ENCODE measurements at regions not wholly inside any gene's neighbourhood (a gene's known extent, or its start where the extent isn't known, plus 50 kb on each side); places are given as distances from the start of the nearest gene placed in this dataset.

DNA sequence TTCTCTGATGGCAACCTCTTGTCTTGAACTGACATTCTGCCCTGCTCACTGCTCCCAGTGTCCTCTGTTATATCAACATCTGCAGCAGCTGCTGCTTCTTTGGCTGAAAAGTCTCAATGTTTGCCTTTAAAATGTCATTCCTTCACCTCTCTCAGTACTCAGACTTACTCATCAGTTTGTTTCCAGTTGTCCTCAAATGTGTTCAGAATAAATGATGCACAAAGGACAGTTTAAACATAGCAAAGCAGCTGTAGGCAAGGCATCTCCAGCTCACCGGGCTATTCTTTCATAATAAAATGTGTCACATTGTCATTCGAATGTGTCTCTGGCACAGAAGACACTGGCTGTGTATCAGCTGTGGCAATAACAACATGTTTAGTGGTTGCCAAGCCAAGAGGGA, 590.9 kb upstream of the ZNF608 start:
- TF ChIP-seq, protein P1, sequence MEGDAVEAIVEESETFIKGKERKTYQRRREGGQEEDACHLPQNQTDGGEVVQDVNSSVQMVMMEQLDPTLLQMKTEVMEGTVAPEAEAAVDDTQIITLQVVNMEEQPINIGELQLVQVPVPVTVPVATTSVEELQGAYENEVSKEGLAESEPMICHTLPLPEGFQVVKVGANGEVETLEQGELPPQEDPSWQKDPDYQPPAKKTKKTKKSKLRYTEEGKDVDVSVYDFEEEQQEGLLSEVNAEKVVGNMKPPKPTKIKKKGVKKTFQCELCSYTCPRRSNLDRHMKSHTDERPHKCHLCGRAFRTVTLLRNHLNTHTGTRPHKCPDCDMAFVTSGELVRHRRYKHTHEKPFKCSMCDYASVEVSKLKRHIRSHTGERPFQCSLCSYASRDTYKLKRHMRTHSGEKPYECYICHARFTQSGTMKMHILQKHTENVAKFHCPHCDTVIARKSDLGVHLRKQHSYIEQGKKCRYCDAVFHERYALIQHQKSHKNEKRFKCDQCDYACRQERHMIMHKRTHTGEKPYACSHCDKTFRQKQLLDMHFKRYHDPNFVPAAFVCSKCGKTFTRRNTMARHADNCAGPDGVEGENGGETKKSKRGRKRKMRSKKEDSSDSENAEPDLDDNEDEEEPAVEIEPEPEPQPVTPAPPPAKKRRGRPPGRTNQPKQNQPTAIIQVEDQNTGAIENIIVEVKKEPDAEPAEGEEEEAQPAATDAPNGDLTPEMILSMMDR (IDR thresholded peaks at IDR 0.05), result no peak
- no peak for TF ChIP-seq POLR2A (IDR thresholded peaks at IDR 0.05)
